ENCODE measurements at regions not wholly inside any gene's neighbourhood (a gene's known extent, or its start where the extent isn't known, plus 50 kb on each side); places are given as distances from the start of the nearest gene placed in this dataset.

DNA sequence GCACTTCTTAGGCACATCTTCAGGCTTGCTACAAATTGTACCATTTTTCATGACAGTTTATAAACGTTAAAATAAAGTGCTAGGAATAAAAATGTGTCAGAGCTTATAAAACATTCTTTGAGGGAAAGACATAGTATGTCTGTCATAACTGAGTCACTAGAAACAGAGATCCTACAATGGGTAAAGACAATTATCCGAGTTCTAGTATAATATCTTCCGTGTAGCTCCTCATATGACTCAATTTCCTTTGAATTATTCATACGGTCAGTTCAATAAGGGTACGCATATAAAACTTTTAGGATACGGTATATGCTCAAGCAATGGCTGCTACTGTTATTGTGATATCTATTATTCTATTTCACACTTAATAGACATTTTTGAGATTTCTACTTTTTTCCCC is 349.1 kb downstream of the PCDH10 start:
- DNase-seq (ENCODE audit: low spot score), result no peak
- TF ChIP-seq, protein P1, sequence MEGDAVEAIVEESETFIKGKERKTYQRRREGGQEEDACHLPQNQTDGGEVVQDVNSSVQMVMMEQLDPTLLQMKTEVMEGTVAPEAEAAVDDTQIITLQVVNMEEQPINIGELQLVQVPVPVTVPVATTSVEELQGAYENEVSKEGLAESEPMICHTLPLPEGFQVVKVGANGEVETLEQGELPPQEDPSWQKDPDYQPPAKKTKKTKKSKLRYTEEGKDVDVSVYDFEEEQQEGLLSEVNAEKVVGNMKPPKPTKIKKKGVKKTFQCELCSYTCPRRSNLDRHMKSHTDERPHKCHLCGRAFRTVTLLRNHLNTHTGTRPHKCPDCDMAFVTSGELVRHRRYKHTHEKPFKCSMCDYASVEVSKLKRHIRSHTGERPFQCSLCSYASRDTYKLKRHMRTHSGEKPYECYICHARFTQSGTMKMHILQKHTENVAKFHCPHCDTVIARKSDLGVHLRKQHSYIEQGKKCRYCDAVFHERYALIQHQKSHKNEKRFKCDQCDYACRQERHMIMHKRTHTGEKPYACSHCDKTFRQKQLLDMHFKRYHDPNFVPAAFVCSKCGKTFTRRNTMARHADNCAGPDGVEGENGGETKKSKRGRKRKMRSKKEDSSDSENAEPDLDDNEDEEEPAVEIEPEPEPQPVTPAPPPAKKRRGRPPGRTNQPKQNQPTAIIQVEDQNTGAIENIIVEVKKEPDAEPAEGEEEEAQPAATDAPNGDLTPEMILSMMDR (IDR thresholded peaks at IDR 0.05; ENCODE audit: extremely low read depth, missing control alignments), result no peak

DNA sequence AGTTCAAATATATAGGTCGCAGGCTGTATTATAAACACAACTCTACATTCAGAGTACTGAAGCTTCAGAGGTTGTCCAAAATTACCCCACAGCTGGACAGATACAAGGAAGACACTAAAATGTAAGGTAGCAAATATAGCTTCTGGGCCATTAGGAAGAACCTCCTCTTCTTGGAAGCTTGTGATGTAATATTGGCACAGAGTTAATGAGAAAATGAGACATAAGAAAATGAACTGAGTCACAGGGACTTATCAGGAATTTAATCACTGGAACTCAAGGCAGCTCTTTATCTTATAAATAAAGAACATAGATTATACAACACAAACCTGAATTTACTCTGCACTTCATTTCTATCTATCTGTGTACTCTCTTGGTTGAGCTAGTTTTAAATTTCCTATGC is 344.7 kb downstream of the PCDH10 start:
- DNase-seq (ENCODE audit: low spot score), result no peak
- TF ChIP-seq, protein P1 (IDR thresholded peaks at IDR 0.05; ENCODE audit: extremely low read depth, missing control alignments), result no peak

DNA sequence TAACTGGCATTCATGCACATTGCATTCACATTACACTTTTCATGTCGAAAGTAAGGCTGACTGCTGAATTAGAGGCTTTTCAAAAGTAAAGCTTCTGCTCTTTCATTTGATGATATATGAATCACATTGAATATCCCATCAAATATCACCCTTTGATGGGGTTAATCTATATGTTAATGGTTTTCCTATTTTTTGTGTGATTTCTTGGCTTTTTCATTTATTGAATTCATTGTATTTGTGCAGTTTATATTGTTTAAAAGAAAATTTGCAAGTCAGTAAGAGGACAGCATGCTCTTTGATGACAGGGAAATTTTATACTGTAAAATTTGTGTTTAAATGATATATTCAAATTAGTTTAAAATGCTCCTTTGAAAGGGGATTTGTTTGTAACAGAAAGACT is 344.1 kb downstream of the PCDH10 start:
- TF ChIP-seq, protein P1 (IDR thresholded peaks at IDR 0.05; ENCODE audit: extremely low read depth, missing control alignments), result no peak
- no peak for DNase-seq (ENCODE audit: low spot score)

DNA sequence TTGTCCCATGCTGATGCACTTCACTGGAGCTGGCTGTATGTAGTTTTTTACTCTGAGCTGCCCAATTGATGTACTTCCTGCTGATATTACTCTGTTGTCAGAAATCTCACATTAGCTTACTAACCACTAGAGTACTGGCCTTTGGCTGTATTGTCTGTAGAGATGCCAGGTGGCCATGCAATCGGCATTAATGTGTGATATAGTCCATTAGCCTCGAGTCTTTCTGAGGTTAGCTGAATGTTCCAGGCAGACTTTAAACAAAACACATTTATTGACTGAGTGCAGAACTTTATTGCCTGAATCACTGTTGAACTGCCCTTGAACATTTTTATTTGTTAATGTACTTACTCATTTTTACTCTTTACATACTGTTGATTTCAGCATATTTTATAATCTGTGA is 335.2 kb downstream of the PCDH10 start:
- TF ChIP-seq, protein P1 (IDR thresholded peaks at IDR 0.05; ENCODE audit: extremely low read depth, missing control alignments), result no peak
- no peak for DNase-seq (ENCODE audit: low spot score)

DNA sequence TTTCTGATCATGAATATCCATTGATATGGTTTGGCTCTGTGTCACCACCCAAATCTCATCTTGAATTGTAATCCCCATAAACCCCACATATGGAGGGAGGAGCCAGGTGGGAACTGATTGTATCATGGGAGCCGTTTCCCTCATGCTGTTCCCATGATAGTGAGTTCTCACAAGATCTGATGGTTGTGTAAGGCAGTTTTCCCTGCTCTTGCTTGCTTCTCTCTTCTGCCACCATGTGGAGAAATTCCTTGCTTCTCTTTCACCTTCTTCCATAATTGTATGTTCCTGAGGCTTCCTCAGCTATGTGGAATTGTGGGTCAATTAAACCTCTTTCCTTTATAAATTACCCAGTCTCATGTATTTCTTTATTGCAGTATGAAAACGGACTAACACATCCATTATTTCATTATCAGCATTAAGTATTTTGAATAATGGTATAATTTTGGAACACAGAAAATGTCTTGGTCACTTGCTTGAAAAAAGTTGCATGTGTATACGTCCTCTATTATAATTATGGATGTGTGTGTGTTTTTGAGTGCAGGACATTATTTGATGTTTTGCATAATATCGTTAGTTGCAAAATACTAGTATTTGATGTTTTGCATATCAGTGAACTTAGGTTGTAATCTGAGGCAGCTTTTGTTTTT is 334.6 kb downstream of the PCDH10 start:
- TF ChIP-seq, protein P1 (IDR thresholded peaks at IDR 0.05; ENCODE audit: extremely low read depth, missing control alignments), result no peak
- no peak for DNase-seq (ENCODE audit: low spot score)

DNA sequence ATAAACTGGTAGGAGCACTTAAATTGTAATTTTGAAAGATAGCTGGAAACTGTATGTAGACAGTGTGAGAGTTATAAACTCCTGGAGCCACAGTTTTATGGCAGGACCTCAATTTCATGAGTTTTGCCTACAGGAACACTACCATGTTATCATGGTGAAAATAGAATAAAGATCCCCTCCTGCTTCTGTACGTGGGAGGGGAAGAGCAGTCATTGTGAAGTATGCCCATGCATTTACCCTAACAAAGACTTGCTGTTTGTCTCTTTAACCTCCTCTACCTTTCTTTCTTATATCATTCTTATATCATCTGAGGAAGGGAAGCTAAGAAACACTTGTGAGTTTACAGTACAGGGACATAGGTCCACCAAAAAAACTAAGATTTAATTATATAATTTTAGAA is 327.0 kb downstream of the PCDH10 start:
- DNase-seq (ENCODE audit: low spot score), result no peak
- TF ChIP-seq, protein P1 (IDR thresholded peaks at IDR 0.05; ENCODE audit: extremely low read depth, missing control alignments), result no peak

DNA sequence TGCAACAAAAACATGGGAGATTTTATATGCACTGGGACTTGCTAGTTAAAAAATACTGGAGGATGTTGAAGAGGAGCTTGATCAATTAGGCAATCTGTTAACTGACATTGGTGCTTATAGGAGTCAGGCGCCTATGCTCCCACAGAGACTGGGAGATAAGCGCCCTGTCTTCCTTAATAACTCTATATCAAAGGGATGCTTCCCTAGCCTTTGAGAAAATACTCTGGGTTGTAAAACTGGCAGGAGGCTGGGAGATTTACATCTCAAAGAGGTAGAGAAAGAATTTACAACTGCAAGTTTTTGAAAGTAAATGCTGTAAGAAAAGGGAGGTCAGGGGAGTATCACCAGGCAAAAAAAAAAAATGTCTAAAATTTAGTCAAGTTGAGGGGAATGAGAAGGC is 325.4 kb downstream of the PCDH10 start:
- TF ChIP-seq, protein P1 (IDR thresholded peaks at IDR 0.05; ENCODE audit: extremely low read depth, missing control alignments), result no peak
- DNase-seq (ENCODE audit: low spot score), result no peak

Data from GM20000 (cell line).